ENCODE measurements at regions not wholly inside any gene's neighbourhood (a gene's known extent, or its start where the extent isn't known, plus 50 kb on each side); places are given as distances from the start of the nearest gene placed in this dataset.

- TF ChIP-seq POLR2A (IDR thresholded peaks at IDR 0.05) = no peak
- TF ChIP-seq CTCF (IDR thresholded peaks at IDR 0.05) = no peak
Measured at GRCh38 chr6:126781582-126781981, 336.9 kb upstream of the RSPO3 start.
